Hepatic stellate cell (primary cell): ENCODE measurements at regions not wholly inside any gene's neighbourhood (a gene's known extent, or its start where the extent isn't known, plus 50 kb on each side); places are given as distances from the start of the nearest gene placed in this dataset.

Experiments
- DNase-seq: peaks from one replicate; pipeline ENCODE4 v3.0.0; 2011; ENCODE audit warnings: low spot score

- DNase-seq, result no peak
Measured at GRCh38 chr9:118306801-118307200, 602.6 kb downstream of the TLR4 start.

- no peak for DNase-seq
Measured at GRCh38 chr9:118313965-118314364, 609.8 kb downstream of the TLR4 start.

GRCh38 chr9:118316831-118317343 lies 612.7 kb downstream of the TLR4 start:
- no peak for DNase-seq

- DNase-seq, result no peak
Measured at GRCh38 chr9:118318770-118319431, 614.7 kb downstream of the TLR4 start.

GRCh38 chr9:118321788-118322187 lies 617.6 kb downstream of the TLR4 start:
- no peak for DNase-seq

GRCh38 chr9:118324706-118325105 lies 620.5 kb downstream of the TLR4 start:
- DNase-seq, result no peak

GRCh38 chr9:118325757-118326156 lies 621.6 kb downstream of the TLR4 start:
- no peak for DNase-seq

- DNase-seq, result no peak
Measured at GRCh38 chr9:118326326-118326725, 622.1 kb downstream of the TLR4 start.

- no peak for DNase-seq
Measured at GRCh38 chr9:118330191-118330986, 626.2 kb downstream of the TLR4 start.

GRCh38 chr9:118331622-118332045 lies 627.4 kb downstream of the TLR4 start:
- no peak for DNase-seq

- no peak for DNase-seq
Measured at GRCh38 chr9:118336250-118336942, 632.2 kb downstream of the TLR4 start.

GRCh38 chr9:118336943-118337330 lies 632.7 kb downstream of the TLR4 start:
- DNase-seq, result no peak

- DNase-seq, result no peak
Measured at GRCh38 chr9:118360036-118360435, 655.8 kb downstream of the TLR4 start.

GRCh38 chr9:118362123-118362522 lies 657.9 kb downstream of the TLR4 start:
- DNase-seq, result no peak

GRCh38 chr9:118362596-118362995 lies 658.4 kb downstream of the TLR4 start:
- no peak for DNase-seq

- no peak for DNase-seq
Measured at GRCh38 chr9:118364266-118365106, 660.3 kb downstream of the TLR4 start.

- DNase-seq, result no peak
Measured at GRCh38 chr9:118366228-118366627, 662.0 kb downstream of the TLR4 start.

GRCh38 chr9:118367383-118367782 lies 663.2 kb downstream of the TLR4 start:
- DNase-seq, result no peak

GRCh38 chr9:118384531-118385100 lies 680.4 kb downstream of the TLR4 start:
- no peak for DNase-seq

- no peak for DNase-seq
Measured at GRCh38 chr9:118395415-118395814, 691.2 kb downstream of the TLR4 start.

GRCh38 chr9:118401546-118401945 lies 697.3 kb downstream of the TLR4 start:
- no peak for DNase-seq

- no peak for DNase-seq
Measured at GRCh38 chr9:118414676-118415075, 710.5 kb downstream of the TLR4 start.
